Neuronal stem cell (in vitro differentiated cells): ENCODE measurements at regions not wholly inside any gene's neighbourhood (a gene's known extent, or its start where the extent isn't known, plus 50 kb on each side); places are given as distances from the start of the nearest gene placed in this dataset.

Source experiments
- DNase-seq: peaks from one replicate; pipeline ENCODE4 v3.0.0-alpha.2; 2013; ENCODE audit warnings: low spot score
- H2AFZ ChIP-seq: one replicate; pipeline ENCODE4 v1.6.1; 2013; ENCODE audit warnings: mild to moderate bottlenecking, low read length, inconsistent platforms
- H2AK5ac ChIP-seq: 2 replicates; pipeline ENCODE4 v1.6.1; 2013; ENCODE audit warnings: low read depth, mild to moderate bottlenecking, inconsistent platforms, low read length, moderate library complexity, mixed read lengths
- H2BK120ac ChIP-seq: 2 replicates; pipeline ENCODE4 v1.6.1; 2013; ENCODE audit warnings: low read depth, mild to moderate bottlenecking, inconsistent platforms, low read length, moderate library complexity, mixed read lengths
- H2BK12ac ChIP-seq: one replicate; pipeline ENCODE4 v1.6.1; 2013; ENCODE audit warnings: low read length, inconsistent platforms
- H2BK15ac ChIP-seq: 2 replicates; pipeline ENCODE4 v1.6.1; 2013; ENCODE audit warnings: mild to moderate bottlenecking, low read length, inconsistent platforms, mixed read lengths
- H2BK5ac ChIP-seq: one replicate; pipeline ENCODE4 v1.6.1; 2013; ENCODE audit warnings: inconsistent platforms, mild to moderate bottlenecking, low read length, moderate library complexity
- H3K14ac ChIP-seq: one replicate; pipeline ENCODE4 v1.6.1; 2013; ENCODE audit warnings: low read length, inconsistent platforms
- H3K18ac ChIP-seq: 2 replicates; pipeline ENCODE4 v1.6.1; 2013; ENCODE audit warnings: low read length, inconsistent platforms
- H3K23ac ChIP-seq: 2 replicates; pipeline ENCODE4 v1.6.1; 2013; ENCODE audit warnings: low read depth, mild to moderate bottlenecking, mixed read lengths, low read length, inconsistent platforms; ENCODE audit not compliant: poor library complexity
- H3K27ac ChIP-seq: replicated peaks from 3 replicates; pipeline ENCODE4 v1.5.1; 2013; ENCODE audit warnings: low read length, inconsistent platforms
- H3K27me3 ChIP-seq, 3 experiments: 2 replicates each; pipeline ENCODE4 v1.6.1; 2013; ENCODE audit warnings: low read length in 3 of 3, mild to moderate bottlenecking in 2 of 3, inconsistent platforms in 1 of 3, low read depth in 1 of 3, mixed read lengths in 1 of 3, moderate library complexity in 1 of 3; ENCODE audit not compliant: control insufficient read depth in 3 of 3, insufficient read depth in 3 of 3
- H3K36me3 ChIP-seq, 2 donors: replicated peaks in 1 of 2; 2 replicates each; pipeline ENCODE4 v1.6.1; 2013; ENCODE audit warnings: low read length in 2 of 2; ENCODE audit not compliant: control insufficient read depth in 2 of 2, insufficient read depth in 2 of 2
- H3K4ac ChIP-seq: 2 replicates; pipeline ENCODE4 v1.6.1; 2013; ENCODE audit warnings: inconsistent platforms, mild to moderate bottlenecking, low read length, moderate library complexity
- H3K4me1 ChIP-seq, 2 donors: 1 replicate in 1 of 2; 2 replicates in 1 of 2; pipeline ENCODE4 v1.6.1; 2013; ENCODE audit warnings: low read length in 2 of 2, low read depth in 1 of 2; ENCODE audit not compliant: control insufficient read depth in 2 of 2, insufficient read depth in 1 of 2
- H3K4me2 ChIP-seq: one replicate; pipeline ENCODE4 v1.6.1; 2013; ENCODE audit warnings: mild to moderate bottlenecking, low read length, inconsistent platforms; ENCODE audit not compliant: insufficient read depth, poor library complexity, severe bottlenecking
- H3K4me3 ChIP-seq, 2 donors: 2 replicates each; pipeline ENCODE4 v1.5.1; 2013; ENCODE audit warnings: low read length in 2 of 2, mild to moderate bottlenecking in 2 of 2, inconsistent platforms in 1 of 2, moderate library complexity in 1 of 2
- H3K79me1 ChIP-seq: one replicate; pipeline ENCODE4 v1.6.1; 2013; ENCODE audit warnings: low read depth, mild to moderate bottlenecking, inconsistent platforms, low read length, moderate library complexity
- H3K9ac ChIP-seq: one replicate; pipeline ENCODE4 v1.6.1; 2013; ENCODE audit warnings: mild to moderate bottlenecking, low read depth, low read length, inconsistent platforms; ENCODE audit not compliant: poor library complexity
- H3K9me3 ChIP-seq, 2 donors: replicated peaks in 1 of 2; 2 replicates each; pipeline versions ENCODE3 to v1.6.1; 2013; ENCODE audit warnings: low read length in 2 of 2, mild to moderate bottlenecking in 2 of 2, inconsistent platforms in 1 of 2, low read depth in 1 of 2, mixed read lengths in 1 of 2, moderate library complexity in 1 of 2; ENCODE audit not compliant: control insufficient read depth in 2 of 2, insufficient read depth in 1 of 2
- H4K8ac ChIP-seq: one replicate; pipeline ENCODE4 v1.6.1; 2013; ENCODE audit warnings: low read depth, mild to moderate bottlenecking, inconsistent platforms, low read length, moderate library complexity
- H4K91ac ChIP-seq: one replicate; pipeline ENCODE4 v1.6.1; 2013; ENCODE audit warnings: low read length, low read depth, mild to moderate bottlenecking, inconsistent platforms; ENCODE audit not compliant: poor library complexity
- WGBS, 2 donors: extraction: QIAGEN DNeasy Blood & Tissue Kit; methylation state at CpG; one replicate each; pipeline ENCODE4 v1.1.7; 2013; ENCODE audit warnings: missing lambda C conversion rate in 2 of 2, mixed read lengths in 1 of 2; ENCODE audit not compliant: insufficient read length in 2 of 2, insufficient replicate concordance in 1 of 2; ENCODE audit errors: extremely low coverage in 2 of 2; 5-methylcytosine and 5-hydroxymethylcytosine counted together

- Histone ChIP-seq H3K23ac (no peak overlapping the region), H3K4me2 (no peak overlapping the region), H2AK5ac (no peak overlapping the region), H2BK15ac (no peak overlapping the region), H3K4me3 (no peak overlapping the region), H3K9me3 (no peaks in the 10 kb centered on the region), H3K9ac (no peak overlapping the region), H4K8ac (no peak overlapping the region), H2BK12ac (no peak overlapping the region), H2BK120ac (no peak overlapping the region), H3K4ac (no peak overlapping the region), H3K14ac (no peak overlapping the region), H3K27ac (no peak overlapping the region), H3K27me3 (no peaks in the 10 kb centered on the region), H3K36me3 (no peaks in the 10 kb centered on the region), H3K18ac (no peak overlapping the region), H2BK5ac (no peak overlapping the region), H3K4me1 (no peaks in the 10 kb centered on the region), H4K91ac (no peak overlapping the region), H3K79me1 (no peaks in the 10 kb centered on the region), H2AFZ (no peak overlapping the region)
- DNase-seq, result no peak
- whole genome bisulfite sequencing, 2 donors, result no CpG with 5 or more reads among the region's 1 CpG
Observed at GRCh38 chr3:135325096-135325495, 530.0 kb downstream of the EPHB1 start.

- no peak overlapping the region for H3K9ac ChIP-seq
- H3K9me3 ChIP-seq, result no peaks in the 10 kb centered on the region
- no peak overlapping the region for H4K8ac ChIP-seq
- H3K4ac ChIP-seq, result no peak overlapping the region
- H3K27me3 ChIP-seq, result no peaks in the 10 kb centered on the region
- H3K4me1 ChIP-seq, result no peaks in the 10 kb centered on the region
- no peak overlapping the region for H3K23ac ChIP-seq
- no peaks in the 10 kb centered on the region for H3K36me3 ChIP-seq
- H3K14ac ChIP-seq, result no peak overlapping the region
- H2AFZ ChIP-seq, result no peak overlapping the region
- H3K79me1 ChIP-seq, result no peaks in the 10 kb centered on the region
- H2BK15ac ChIP-seq, result no peak overlapping the region
- no peak overlapping the region for H2BK5ac ChIP-seq
- no peak overlapping the region for H3K4me2 ChIP-seq
- no peak overlapping the region for H3K18ac ChIP-seq
- no peak overlapping the region for H2AK5ac ChIP-seq
- H2BK120ac ChIP-seq, result no peak overlapping the region
- H3K4me3 ChIP-seq, result no peak overlapping the region
- no peak overlapping the region for H2BK12ac ChIP-seq
- no CpG with 5 or more reads among the region's 6 CpGs for WGBS, 2 donors
- H3K27ac ChIP-seq, result no peak overlapping the region
- H4K91ac ChIP-seq, result no peak overlapping the region
- DNase-seq, result no peak
Observed at GRCh38 chr3:135325726-135326235, 530.7 kb downstream of the EPHB1 start.

- H3K9ac ChIP-seq, result no peak overlapping the region
- H4K91ac ChIP-seq, result no peak overlapping the region
- no peaks in the 10 kb centered on the region for H3K9me3 ChIP-seq
- H2BK15ac ChIP-seq, result no peak overlapping the region
- H3K4me2 ChIP-seq, result no peak overlapping the region
- no peak overlapping the region for H3K27ac ChIP-seq
- no peak overlapping the region for H2BK120ac ChIP-seq
- H3K23ac ChIP-seq, result no peak overlapping the region
- no peaks in the 10 kb centered on the region for H3K4me1 ChIP-seq
- no peaks in the 10 kb centered on the region for H3K79me1 ChIP-seq
- no peaks in the 10 kb centered on the region for H3K27me3 ChIP-seq
- no peak overlapping the region for H2AFZ ChIP-seq
- no peak overlapping the region for H2BK5ac ChIP-seq
- H4K8ac ChIP-seq, result no peak overlapping the region
- WGBS, 2 donors, result no CpG with 5 or more reads among the region's 1 CpG
- no peak overlapping the region for H3K14ac ChIP-seq
- no peak overlapping the region for H3K18ac ChIP-seq
- H3K36me3 ChIP-seq, result no peaks in the 10 kb centered on the region
- no peak overlapping the region for H3K4ac ChIP-seq
- no peak overlapping the region for H2AK5ac ChIP-seq
- H2BK12ac ChIP-seq, result no peak overlapping the region
- no peak overlapping the region for H3K4me3 ChIP-seq
- DNase-seq, result no peak
Observed at GRCh38 chr3:135326851-135327250, 531.8 kb downstream of the EPHB1 start.

- Histone ChIP-seq H3K79me1 (no peaks in the 10 kb centered on the region), H3K4me1 (no peaks in the 10 kb centered on the region), H3K4ac (no peak overlapping the region), H2AK5ac (no peak overlapping the region), H3K18ac (no peak overlapping the region), H3K4me3 (no peak overlapping the region), H4K91ac (no peak overlapping the region), H2AFZ (no peak overlapping the region), H2BK12ac (no peak overlapping the region), H3K36me3 (no peaks in the 10 kb centered on the region), H4K8ac (no peak overlapping the region), H3K23ac (no peak overlapping the region), H3K9me3 (no peaks in the 10 kb centered on the region), H3K27ac (no peak overlapping the region), H2BK5ac (no peak overlapping the region), H3K4me2 (no peak overlapping the region), H3K27me3 (no peaks in the 10 kb centered on the region), H3K9ac (no peak overlapping the region), H2BK15ac (no peak overlapping the region), H2BK120ac (no peak overlapping the region), H3K14ac (no peak overlapping the region)
- no CpG with 5 or more reads among the region's 5 CpGs for WGBS, 2 donors
- no peak for DNase-seq
Observed at GRCh38 chr3:135328036-135328435, 533.0 kb downstream of the EPHB1 start.
